Neural cell (in vitro differentiated cells): ENCODE measurements at regions not wholly inside any gene's neighbourhood (a gene's known extent, or its start where the extent isn't known, plus 50 kb on each side); places are given as distances from the start of the nearest gene placed in this dataset.

ENCODE experiments used
- H2AFZ ChIP-seq: fragments of 200-600, 300-800 bp; sonication (generic), shearing (Covaris generic); 2 replicates; pipeline ENCODE4 v1.6.0; 2014; ENCODE audit warnings: low read depth, mild to moderate bottlenecking, antibody characterized with exemption, low read length, moderate library complexity
- H3F3A ChIP-seq: fragments of 200-600 bp; shearing (Covaris generic); 2 replicates; pipeline ENCODE4 v1.6.1; 2016; ENCODE audit warnings: mild to moderate bottlenecking, moderate library complexity, mixed read lengths, antibody characterized with exemption, low read length; ENCODE audit not compliant: insufficient read depth, poor library complexity, severe bottlenecking
- H3K27ac ChIP-seq: fragments of 200-600, 300-800 bp; sonication (generic), shearing (Covaris generic); 2 replicates; pipeline ENCODE4 v1.5.1; 2014; ENCODE audit warnings: mild to moderate bottlenecking, low read length, moderate library complexity
- H3K27me3 ChIP-seq: fragments of 300-800, 200-600 bp; sonication (generic), shearing (Covaris generic); 2 replicates; pipeline ENCODE4 v1.6.0; 2014; ENCODE audit warnings: mild to moderate bottlenecking, low read depth, low read length, moderate library complexity; ENCODE audit not compliant: insufficient read depth
- H3K36me3 ChIP-seq: fragments of 300-800, 200-600 bp; sonication (generic), shearing (Covaris generic); 2 replicates; pipeline ENCODE4 v1.5.1; 2014; ENCODE audit warnings: mild to moderate bottlenecking, antibody characterized with exemption, low read length, moderate library complexity; ENCODE audit not compliant: insufficient read depth
- H3K4me2 ChIP-seq: fragments of 300-800, 200-600 bp; sonication (generic), shearing (Covaris generic); 2 replicates; pipeline ENCODE4 v1.6.0; 2014; ENCODE audit warnings: mild to moderate bottlenecking, low read length
- H3K4me3 ChIP-seq: fragments of 300-800, 200-600 bp; sonication (generic), shearing (Covaris generic); 2 replicates; pipeline ENCODE4 v1.5.1; 2014; ENCODE audit warnings: mild to moderate bottlenecking, low read length, moderate library complexity
- H3K79me2 ChIP-seq: fragments of 200-600 bp; shearing (Covaris generic); replicated peaks from 2 replicates; pipeline ENCODE4 v1.6.0; 2014; ENCODE audit warnings: mild to moderate bottlenecking, low read length, moderate library complexity; ENCODE audit not compliant: insufficient read depth
- H3K9ac ChIP-seq: fragments of 300-800, 200-600 bp; sonication (generic), shearing (Covaris generic); 2 replicates; pipeline ENCODE4 v1.6.1; 2016; ENCODE audit warnings: mild to moderate bottlenecking, low read length, mixed read lengths
- H3K9me2 ChIP-seq: fragments of 200-600 bp; shearing (Covaris generic); 2 replicates; pipeline ENCODE4 v1.6.1; 2016; ENCODE audit warnings: mild to moderate bottlenecking, low read length, mixed read lengths; ENCODE audit not compliant: insufficient read depth
- H3K9me3 ChIP-seq: fragments of 200-600, 300-800 bp; sonication (generic), shearing (Covaris generic); 2 replicates; pipeline ENCODE4 v1.6.1; 2016; ENCODE audit warnings: mild to moderate bottlenecking, mixed run types, low read length, moderate library complexity, mixed read lengths
- H4K20me1 ChIP-seq: fragments of 200-600 bp; shearing (Covaris generic); 2 replicates; pipeline ENCODE4 v1.6.1; 2016; ENCODE audit warnings: mild to moderate bottlenecking, mixed run types; ENCODE audit not compliant: insufficient read depth
- CTCF ChIP-seq: fragments of 450-650 bp; IDR thresholded peaks from 2 replicates; pipeline ENCODE4 v1.5.1; 2014; ENCODE audit warnings: antibody characterized with exemption, mild to moderate bottlenecking, moderate library complexity; ENCODE audit not compliant: poor library complexity, severe bottlenecking
- EP300 ChIP-seq: fragments of 450-650 bp; conservative IDR thresholded peaks from 2 replicates; pipeline ENCODE4 v1.6.1; 2014; ENCODE audit warnings: antibody characterized with exemption, mild to moderate bottlenecking, moderate library complexity; ENCODE audit not compliant: poor library complexity, severe bottlenecking
- EZH2 ChIP-seq: fragments of 200-600, 300-800 bp; shearing (Covaris generic), sonication (generic); IDR thresholded peaks from 2 replicates; pipeline ENCODE4 v1.6.1; 2014; ENCODE audit warnings: antibody characterized with exemption, low read length, borderline replicate concordance, mild to moderate bottlenecking; ENCODE audit not compliant: insufficient read depth, poor library complexity, severe bottlenecking
- MXI1 ChIP-seq: fragments of 450-650 bp; conservative IDR thresholded peaks from 2 replicates; pipeline ENCODE4 v1.6.1; 2014; ENCODE audit warnings: antibody characterized with exemption, mild to moderate bottlenecking; ENCODE audit not compliant: poor library complexity, severe bottlenecking
- POLR2AphosphoS5 ChIP-seq: IDR thresholded peaks from 2 replicates; pipeline ENCODE4 v1.6.1; 2012
- RAD21 ChIP-seq: fragments of 450-650 bp; conservative IDR thresholded peaks from 2 replicates; pipeline ENCODE4 v1.6.1; 2014; ENCODE audit warnings: antibody characterized with exemption, mild to moderate bottlenecking, moderate library complexity
- REST ChIP-seq: IDR thresholded peaks from 2 replicates; pipeline ENCODE4 v1.6.1; 2012; ENCODE audit warnings: borderline replicate concordance
- SMC3 ChIP-seq: fragments of 450-650 bp; conservative IDR thresholded peaks from 2 replicates; pipeline ENCODE4 v1.6.1; 2014; ENCODE audit warnings: antibody characterized with exemption, mild to moderate bottlenecking, moderate library complexity; ENCODE audit not compliant: poor library complexity
- TAF1 ChIP-seq: IDR thresholded peaks from 2 replicates; pipeline ENCODE4 v1.6.1; 2012; ENCODE audit warnings: low read depth

- no peak overlapping the region for H2AFZ ChIP-seq
Observed at GRCh38 chr4:126853715-126854114, 779.0 kb upstream of the INTU start.

GRCh38 chr4:126856906-126857305, 775.9 kb upstream of the INTU start:
- Histone ChIP-seq H3K4me2 (no peak overlapping the region), H3K27me3 (no peaks in the 10 kb centered on the region), H3K79me2 (no peaks in the 10 kb centered on the region), H3K9ac (no peak overlapping the region), H2AFZ (no peak overlapping the region), H3K27ac (no peak overlapping the region), H4K20me1 (no peaks in the 10 kb centered on the region), H3K9me3 (no peaks in the 10 kb centered on the region), H3K9me2 (no peaks in the 10 kb centered on the region), H3K36me3 (no peaks in the 10 kb centered on the region), H3K4me3 (no peak overlapping the region), H3F3A (no peaks in the 10 kb centered on the region)
- TF ChIP-seq SMC3 (no peak), RAD21 (no peak), CTCF (no peak)

More at GRCh38 chr4:126853715-126854114, 779.0 kb upstream of the INTU start:
- Histone ChIP-seq H3K9me2 (no peaks in the 10 kb centered on the region), H3K36me3 (no peaks in the 10 kb centered on the region), H3K27ac (no peak overlapping the region), H3K9ac (no peak overlapping the region), H3K9me3 (no peaks in the 10 kb centered on the region), H3K4me2 (no peak overlapping the region), H4K20me1 (no peaks in the 10 kb centered on the region), H3K79me2 (no peaks in the 10 kb centered on the region), H3K4me3 (no peak overlapping the region), H3F3A (no peaks in the 10 kb centered on the region), H3K27me3 (no peaks in the 10 kb centered on the region)
- TF ChIP-seq REST, result no peak
- TF ChIP-seq CTCF, result no peak
- TF ChIP-seq POLR2AphosphoS5, result no peak
- TF ChIP-seq MXI1, result no peak
- TF ChIP-seq TAF1, result no peak
- no peak for TF ChIP-seq RAD21
- TF ChIP-seq EP300, result no peak
- TF ChIP-seq SMC3, result no peak
- no peak for TF ChIP-seq EZH2
